Activated CD4-positive, alpha-beta T cell treated with anti-CD3 and anti-CD28 coated beads for 48 hours (primary cell): ENCODE measurements at regions not wholly inside any gene's neighbourhood (a gene's known extent, or its start where the extent isn't known, plus 50 kb on each side); places are given as distances from the start of the nearest gene placed in this dataset.
"Not testable (repeated sequence)": the region's sequence is repeated elsewhere in the genome, so short reads cannot be mapped to it uniquely, and the experiment has no call there.

Source experiments
- DNase-seq: peaks from one replicate; pipeline ENCODE4 v3.0.0-alpha.2; 2020

DNA sequence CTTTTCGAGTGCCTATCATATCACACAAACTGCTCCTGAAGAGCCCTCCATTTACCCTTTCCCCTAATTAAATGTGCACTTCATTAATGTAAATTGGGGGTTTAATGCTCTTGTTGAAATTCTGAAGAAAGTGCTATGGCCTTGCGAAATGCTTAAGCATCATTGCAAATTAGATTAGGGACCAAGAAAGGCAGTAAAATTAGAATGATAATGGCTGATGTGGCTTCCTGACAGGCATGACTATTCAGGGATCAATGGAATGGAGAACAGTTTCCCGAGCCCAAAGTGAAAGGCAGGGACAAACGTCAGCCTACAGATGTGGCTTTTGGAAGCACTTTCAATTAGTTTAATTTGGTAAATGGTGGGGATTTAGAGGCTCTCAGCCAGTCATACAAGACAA, 120.1 kb downstream of the NKX6-1 start:
- DNase-seq: no peak

GRCh38 chr4:84378356-84378755, 120.7 kb downstream of the NKX6-1 start:
- no peak for DNase-seq

DNA sequence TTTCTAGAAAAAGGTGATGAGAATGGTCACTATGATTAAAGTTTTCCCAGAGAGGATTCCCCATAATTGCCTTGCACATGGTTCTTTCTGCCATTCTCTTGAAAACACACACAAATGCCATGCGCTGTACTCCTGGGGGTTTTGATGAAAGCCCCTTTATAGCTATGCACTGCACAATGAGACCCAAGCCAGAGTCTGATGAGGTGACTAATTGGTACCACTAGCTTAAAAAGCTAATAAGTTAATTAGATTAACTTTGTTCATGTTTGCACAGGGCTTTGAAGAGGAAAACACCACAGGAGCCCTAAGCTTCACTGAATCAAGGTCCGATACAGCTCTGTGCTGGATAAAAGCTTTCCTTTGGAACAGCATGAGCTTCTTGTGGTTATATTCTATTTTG, 132.2 kb downstream of the NKX6-1 start:
- DNase-seq: no peak

DNA sequence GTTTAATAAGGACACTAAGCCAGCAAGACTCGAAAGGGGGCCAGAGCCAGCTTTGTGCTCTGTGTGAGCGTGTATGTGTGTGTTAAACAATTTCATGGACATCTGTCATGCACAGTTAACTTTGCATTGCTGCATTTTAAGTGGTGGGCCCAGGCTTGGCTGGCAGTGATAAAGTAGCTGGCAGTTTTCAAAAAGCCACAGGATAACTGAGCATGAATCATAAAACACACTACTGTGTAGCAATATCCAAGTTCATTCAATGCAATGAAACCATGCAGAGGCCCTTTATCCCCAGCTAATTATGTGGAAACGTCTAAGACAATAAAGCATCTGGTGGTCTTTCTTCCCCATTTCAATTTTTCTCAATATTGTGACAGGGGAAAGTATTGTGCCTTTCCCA, 132.9 kb downstream of the NKX6-1 start:
- no peak for DNase-seq

DNA sequence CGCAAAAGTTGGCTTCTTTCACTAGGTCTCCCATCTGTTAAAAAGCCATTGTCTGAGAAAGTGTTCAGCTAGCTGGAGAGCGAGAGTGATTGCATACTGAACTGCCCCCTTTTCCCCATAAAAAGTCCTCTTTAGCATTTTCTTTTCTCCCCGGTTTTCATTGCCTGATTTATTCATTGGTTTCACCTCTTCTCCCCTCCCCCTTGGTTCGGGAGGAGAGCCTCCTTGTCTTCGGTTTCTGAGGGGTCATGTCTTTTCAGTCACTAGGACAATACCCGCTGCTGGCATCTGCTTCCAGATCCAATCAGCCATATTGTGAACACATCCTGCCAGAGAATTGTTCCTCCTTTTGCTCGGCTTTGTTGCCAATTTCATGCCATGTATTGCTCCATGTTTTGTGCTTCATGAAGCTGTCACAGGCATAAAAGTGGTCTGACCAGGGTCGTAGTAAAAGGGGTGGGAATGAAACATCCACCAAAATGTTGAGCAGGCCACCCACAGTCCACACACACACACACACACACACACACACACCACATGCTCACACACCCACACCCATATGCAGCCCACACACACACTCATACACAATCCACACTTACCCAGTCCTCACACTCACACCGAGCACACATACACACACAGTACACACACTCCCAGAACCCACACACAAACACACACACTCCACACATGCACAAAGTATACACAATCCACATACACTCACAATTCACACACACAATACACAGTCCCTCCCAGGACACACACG, 136.0 kb downstream of the NKX6-1 start:
- no peak for DNase-seq

DNA sequence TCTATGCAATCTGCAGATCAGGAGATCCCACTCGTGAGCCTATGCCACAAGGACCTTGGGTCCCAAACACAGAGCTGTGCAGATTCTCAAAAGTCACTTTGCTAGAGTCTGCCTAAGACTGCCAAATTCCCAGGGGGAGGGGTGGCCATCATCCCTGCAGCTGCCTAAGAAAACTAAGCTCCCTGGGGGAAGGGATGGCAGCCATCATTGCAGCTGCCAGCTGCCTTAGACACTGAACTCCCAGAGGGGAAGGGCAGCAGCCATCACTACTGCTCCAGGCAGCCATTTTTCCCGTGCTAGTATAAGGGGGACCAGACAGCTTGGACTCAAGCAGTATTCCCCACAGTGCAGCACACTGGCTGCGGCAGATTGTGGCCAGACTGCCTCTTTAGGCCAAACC, 156.9 kb downstream of the NKX6-1 start:
- DNase-seq: no peak

DNA sequence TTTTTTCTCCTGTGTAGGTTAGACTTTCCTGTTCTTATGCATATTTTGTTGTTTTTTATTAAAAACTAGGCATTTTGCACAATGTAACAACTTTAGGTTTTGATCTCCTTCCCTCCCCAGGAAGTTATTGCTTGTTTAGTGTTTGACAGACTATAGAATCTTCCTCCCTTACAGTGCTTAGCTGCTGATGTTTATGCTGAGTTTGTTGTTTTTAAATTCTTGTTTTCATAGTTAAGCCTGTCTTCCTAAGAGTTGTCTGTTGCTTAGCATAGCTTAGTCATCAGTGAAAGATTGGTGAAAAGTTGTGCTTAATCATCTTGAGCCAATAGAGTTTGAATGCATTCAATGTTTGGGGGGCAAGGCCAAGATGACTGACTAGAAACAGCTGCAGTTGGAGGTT, 157.5 kb downstream of the NKX6-1 start:
- DNase-seq: no peak

- DNase-seq: no peak
Measured at GRCh38 chr4:84338367-84338766, 160.7 kb downstream of the NKX6-1 start.

DNA sequence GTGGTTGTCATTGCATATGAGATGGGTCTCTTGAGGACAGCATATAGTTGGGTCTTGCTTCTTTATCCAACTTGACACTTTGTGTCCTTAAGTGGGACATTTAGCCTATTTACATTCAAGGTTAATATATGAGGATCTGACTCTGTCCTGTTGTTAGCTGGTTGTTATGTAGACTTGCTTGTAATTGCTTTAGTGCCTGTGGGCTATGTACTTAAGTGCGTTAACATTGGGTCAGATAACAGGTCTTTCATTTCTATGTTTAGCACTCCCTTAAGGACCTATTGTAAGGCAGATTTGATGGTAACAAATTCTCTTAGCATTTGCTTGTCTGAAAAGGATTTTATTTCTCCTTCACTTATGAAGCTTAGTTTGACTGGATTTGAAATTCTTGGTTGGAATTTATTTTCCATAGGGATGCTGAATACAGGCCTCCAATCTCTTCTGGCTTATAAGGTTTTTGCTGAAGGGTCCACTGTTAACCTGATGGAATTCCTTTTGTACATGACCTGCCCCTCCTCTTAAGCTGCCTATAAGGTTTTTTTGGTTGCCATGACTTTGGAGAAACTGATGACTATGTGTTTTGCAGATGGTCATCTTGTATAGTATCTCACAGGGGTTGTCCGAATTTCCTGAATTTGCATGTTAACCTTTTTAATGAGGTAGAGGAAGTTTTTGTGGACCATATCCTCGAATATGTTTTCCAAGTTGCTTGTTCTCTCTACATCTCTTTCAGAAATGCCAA, 162.0 kb downstream of the NKX6-1 start:
- DNase-seq: no peak

- no peak for DNase-seq
Measured at GRCh38 chr4:84327526-84327925, 171.6 kb downstream of the NKX6-1 start.

DNA sequence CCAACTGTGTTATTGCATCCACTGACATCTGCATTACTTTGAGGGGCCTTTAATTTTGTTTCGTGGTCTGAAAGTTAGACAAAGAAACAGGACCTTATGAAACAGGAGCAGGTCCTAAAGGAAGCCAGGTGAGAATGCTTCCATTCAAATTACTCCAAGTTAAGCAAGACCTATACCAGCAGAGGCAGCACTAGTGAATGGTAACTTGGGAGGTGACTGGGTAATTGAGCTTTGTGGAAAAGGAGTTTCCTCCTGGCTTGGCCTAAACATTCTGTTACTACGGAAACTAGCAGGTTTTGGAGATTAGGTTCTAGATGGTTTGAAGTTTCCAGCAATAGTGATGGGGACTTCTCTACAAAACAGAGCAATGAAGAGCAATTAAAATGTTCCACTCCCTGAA, 173.5 kb downstream of the NKX6-1 start:
- DNase-seq: no peak

DNA sequence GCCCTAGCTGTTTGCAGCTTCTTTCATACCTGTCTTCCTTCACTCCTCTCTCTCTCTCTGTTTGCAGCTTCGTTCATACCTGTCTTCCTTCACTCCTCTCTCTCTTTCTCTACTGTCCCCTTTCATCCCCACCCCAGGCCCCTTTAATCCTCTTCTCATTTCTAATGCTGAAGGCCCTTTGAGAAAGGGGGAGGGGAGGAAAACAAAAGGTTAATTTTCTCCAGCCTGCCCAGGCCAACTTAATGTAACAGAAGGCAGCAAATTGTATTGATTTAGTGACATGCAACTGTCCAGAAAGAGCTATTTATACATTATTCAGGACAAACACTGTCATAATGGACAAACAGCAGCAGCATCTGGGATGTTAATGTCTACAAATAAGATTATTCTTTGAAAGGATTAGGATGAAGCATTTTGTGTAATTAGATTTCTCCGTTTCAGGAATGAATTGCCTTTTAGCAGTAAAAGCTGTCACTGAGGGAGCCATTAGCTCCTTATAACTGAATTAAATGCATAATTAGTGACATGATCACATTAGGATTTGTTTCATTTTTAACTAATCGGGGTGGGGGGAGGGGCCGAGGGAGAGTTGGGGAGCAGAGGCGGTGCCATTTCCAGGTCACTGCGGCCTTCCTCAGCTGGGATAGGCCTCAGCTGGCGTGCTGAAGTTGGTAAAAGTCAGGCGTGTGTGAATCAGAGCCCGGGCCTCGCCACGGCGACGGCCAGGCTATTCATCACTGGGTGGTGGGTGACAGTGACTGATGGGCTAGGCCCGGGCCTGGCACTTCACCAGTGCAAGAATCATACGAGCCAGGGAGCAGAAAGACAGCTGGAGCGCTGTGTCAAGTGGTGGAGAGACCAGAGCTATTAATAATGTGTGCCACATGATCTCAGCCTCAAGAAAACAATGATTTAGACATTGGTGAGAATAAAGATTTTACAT, 174.5 kb downstream of the NKX6-1 start:
- no peak for DNase-seq

GRCh38 chr4:84319124-84319523, 180.0 kb downstream of the NKX6-1 start:
- DNase-seq: no peak

GRCh38 chr4:84317513-84317912, 181.6 kb downstream of the NKX6-1 start:
- DNase-seq: no peak

DNA sequence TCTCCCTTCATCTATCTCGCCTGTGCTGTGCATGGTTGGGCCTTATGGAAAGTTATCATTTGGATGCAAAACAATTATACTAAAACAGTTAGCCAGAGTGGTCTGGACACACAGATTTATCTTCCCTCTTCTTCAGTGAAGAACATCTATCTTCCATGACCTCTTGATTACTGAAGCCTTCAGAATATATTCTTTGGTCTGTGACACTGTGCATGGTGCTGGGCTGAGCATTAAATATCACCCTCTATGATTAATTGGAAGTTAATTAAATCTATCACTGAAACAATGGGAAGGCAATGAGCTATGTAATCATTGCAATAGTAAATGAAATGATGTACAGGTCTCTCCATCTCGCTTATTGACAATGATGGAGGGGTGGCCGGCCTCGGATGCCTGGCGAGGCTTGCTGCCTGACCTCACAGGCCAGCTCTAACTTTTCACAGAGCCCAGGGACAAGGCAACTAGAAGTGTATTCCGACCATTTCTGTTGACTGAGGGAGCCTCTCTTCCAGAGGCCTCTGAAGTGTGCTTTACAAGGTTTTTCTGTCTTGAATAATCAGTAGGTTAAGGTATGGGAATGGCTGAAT, 186.6 kb downstream of the NKX6-1 start:
- no peak for DNase-seq

GRCh38 chr4:84309191-84309590, 189.9 kb downstream of the NKX6-1 start:
- no peak for DNase-seq

GRCh38 chr4:84298719-84299254, 200.3 kb downstream of the NKX6-1 start:
- not testable (repeated sequence) for DNase-seq

- DNase-seq: no peak
Measured at GRCh38 chr4:84298023-84298718, 200.9 kb downstream of the NKX6-1 start.

- DNase-seq: no peak
Measured at GRCh38 chr4:84291969-84292368, 207.1 kb downstream of the NKX6-1 start.

DNA sequence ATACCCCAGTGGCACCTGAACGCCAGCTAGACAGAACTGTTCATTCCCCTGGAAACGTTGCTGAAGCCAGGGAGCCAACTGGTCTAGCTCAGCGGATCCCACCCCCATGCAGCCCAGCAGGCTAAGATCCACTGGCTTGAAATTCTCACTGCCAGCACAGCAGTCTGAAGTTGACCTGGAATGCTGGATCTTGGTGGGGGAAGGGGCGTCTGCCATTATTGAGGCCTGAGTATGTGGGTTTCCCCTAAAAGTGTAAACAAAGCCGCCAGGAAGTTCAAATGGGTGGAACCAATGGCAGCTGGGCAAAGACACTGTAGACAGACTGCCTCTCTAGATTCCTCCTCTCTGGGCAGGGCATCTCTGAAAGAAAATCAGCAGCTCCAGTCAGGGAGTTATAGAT, 213.0 kb downstream of the NKX6-1 start:
- no peak for DNase-seq

GRCh38 chr4:84279678-84280077, 219.4 kb downstream of the NKX6-1 start:
- DNase-seq: no peak

- no peak for DNase-seq
Measured at GRCh38 chr4:84277923-84278322, 221.2 kb downstream of the NKX6-1 start.
